ENCODE measurements at regions not wholly inside any gene's neighbourhood (a gene's known extent, or its start where the extent isn't known, plus 50 kb on each side); places are given as distances from the start of the nearest gene placed in this dataset.

GRCh38 chr15:70578196-70578595 lies 185.2 kb downstream of the UACA start:
- TF ChIP-seq POLR2A (IDR thresholded peaks at IDR 0.05; ENCODE audit: low read depth, low read length) (no peak), POLR2AphosphoS5 (IDR thresholded peaks at IDR 0.05; ENCODE audit: low read depth, low read length) (no peak), TAF1 (IDR thresholded peaks at IDR 0.05; ENCODE audit: low read depth, low read length) (no peak), POU2F2 (IDR thresholded peaks at IDR 0.05; ENCODE audit: low read depth, low read length) (no peak), PAX5 (IDR thresholded peaks at IDR 0.05; ENCODE audit: insufficient read depth, low read length, severe bottlenecking) (no peak), SPI1 (IDR thresholded peaks at IDR 0.05; ENCODE audit: low read depth, low read length) (no peak)

All from GM12891 (cell line).